Cerebellar cortex (tissue), 1 donor: ENCODE measurements at regions not wholly inside any gene's neighbourhood (a gene's known extent, or its start where the extent isn't known, plus 50 kb on each side); places are given as distances from the start of the nearest gene placed in this dataset.

Experiments used
- DNase-seq: peaks from one replicate; pipeline ENCODE4 v3.0.0-alpha.2; 2015; ENCODE audit warnings: low spot score

DNA sequence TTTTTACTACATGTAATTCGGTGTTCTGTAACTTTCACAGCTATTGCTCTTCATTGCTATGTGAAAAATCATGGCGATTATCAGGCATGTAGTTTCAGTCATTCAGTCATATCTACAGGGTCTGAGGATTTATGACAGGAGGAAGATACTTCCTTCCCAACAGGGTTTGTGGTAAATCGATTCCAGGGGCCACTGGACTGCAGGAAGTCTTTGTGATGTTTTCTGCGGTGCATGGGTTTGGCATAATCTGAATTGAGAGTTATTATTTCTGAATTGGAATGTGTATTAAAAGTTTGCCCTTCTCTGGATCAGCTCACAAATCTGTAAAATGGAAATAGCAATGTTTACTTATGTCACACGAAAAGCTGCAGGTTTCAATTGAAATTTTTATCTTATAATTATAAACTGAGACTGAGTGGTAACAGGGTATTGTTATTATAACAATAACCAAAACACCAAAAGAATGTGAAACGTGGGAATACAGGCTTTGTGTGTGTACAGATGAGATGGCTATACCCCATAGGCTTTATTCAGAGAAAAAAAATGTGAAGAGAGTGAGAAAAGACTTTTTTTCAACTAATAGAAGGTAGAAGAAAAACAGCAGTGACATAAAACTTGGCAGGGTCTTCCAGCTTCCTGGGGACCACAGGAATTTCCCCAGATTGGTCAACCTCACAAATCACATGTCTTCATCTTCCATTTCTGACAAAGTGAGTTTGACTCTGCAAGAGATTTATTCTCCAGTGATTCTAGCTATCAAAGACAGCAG lies 307.7 kb upstream of the NFE2L3 start:
- no peak for DNase-seq

DNA sequence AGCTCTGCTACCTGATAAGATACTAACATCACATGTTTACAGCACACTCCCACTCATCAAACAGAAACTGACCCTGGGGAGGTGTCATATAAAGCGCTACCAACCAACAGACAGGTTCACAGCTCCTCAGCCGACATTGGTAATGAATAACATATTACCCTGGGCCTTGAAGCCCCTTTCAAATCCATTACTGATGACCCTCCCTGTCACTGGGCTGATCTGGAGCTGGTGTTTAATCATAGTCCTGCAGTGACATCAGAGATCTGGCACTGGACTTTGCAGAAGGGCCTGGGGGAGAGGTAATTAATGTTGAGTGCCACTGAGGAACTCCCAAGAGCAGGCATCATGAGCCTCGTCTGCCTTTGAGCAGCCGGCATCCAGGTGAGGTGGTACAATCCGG lies 306.5 kb upstream of the NFE2L3 start:
- no peak for DNase-seq

GRCh38 chr7:25846722-25847121 lies 305.3 kb upstream of the NFE2L3 start:
- no peak for DNase-seq

DNA sequence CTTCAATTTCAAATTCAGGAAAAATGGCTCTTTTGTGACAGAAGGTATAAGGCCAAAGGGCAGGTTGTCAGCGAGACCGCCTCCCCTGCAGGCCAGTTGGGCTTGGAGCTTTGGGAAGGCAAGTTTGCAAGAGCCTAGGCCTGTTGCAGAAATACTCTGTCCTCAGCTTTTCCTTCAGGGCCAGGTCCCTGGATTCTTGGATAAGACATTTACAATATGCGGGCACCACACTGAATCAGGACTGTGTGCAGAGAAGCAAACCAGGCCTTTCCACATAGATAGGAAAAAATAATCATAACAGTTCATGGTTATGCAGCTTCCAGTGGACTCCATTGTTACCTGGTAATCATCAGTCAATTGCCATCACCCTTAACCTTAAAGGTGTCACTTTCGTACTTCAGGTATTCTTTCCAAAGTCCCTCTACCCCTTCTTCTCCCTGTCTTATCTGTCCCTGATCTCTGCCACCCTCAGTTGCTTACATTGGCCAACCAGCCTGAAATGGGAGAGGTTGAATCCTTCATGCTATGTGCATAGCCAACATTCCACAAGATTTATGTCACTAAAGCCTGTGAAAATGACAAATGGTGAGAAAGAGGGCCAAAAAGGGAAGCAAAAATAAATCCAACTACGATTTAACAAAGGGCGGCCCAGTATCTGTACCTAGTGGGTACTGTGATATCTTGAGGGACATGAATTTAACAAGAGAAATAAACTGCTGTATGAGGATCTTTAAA lies 304.5 kb upstream of the NFE2L3 start:
- no peak for DNase-seq

DNA sequence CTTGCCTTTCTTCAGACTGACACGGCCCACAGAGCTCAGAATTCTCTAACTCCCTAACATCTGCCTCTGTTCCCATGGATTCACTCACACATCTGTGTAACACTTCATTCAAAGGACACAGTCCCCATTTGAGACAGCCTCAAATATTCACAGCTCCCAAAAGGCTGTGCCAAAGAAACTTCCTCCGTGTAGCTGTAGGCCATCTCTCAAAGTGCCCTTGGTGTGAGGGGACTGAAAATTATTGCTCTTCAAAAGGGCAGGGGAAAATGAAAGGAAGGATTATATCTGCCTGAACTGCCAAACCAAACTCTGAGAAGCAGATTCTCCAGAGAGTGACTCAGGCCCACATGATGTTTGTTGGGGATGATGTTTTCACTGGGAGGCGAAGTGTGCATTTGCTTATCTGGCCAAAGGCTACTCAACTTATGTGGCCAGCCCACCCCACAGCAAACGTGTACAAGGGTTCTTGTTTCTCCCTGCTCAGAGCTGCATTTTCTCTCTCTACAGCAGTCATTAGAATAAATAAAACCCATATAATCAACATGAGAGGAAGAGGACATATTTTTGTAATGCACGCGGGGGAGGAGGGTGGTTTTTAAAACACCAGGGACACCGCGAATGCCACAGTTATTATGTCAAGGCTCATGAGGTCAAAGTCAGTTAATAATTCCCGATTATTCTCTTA lies 302.4 kb upstream of the NFE2L3 start:
- peak; percentile 88 for DNase-seq

GRCh38 chr7:25850216-25850615 lies 301.8 kb upstream of the NFE2L3 start:
- DNase-seq = no peak

- no peak for DNase-seq
These were observed 301.3 kb upstream of the NFE2L3 start for GRCh38 chr7:25850735-25851134.

DNA sequence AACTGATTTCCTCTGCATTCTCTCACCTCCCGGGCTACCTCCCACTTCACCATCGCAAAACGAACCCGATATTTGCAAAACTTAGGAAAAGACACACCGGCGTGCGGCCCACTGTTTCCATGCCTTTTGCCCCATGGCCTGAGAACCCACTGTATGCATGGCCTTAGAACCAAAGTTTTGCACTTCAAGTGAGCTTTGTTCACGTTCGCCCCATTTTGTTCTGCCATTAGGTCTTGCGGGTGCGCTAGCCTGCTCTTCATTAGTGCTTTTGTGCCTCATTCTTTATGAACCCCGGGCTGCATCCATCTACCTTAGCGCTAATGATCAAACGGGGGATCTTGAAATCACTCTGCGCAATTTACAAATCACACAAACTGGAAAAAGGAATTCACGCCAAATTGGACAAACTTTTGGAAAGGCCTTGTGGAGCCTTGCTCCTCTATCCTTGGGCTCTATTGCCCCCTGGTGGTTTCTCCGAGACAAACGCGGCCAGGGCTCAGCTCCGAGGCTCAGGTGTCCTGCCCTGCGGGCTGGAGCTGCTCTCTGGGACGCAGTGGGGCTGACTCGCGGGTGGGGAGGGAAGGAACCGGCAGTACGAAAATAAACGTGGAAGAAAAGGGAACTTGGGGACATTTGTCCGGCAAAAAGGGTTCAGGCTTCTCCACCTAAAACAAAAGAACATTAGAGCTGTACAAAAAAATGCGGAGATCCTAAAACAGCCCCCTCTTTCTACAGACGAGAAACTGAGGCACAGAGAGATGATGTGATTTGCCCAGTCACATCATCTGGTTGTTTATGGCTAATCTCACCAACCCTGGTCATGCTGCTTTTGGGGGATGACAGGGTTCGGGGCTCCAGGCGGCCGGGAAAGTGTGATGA lies 300.4 kb upstream of the NFE2L3 start:
- DNase-seq = peak; percentile 94

GRCh38 chr7:25852211-25852938 lies 299.6 kb upstream of the NFE2L3 start:
- DNase-seq = no peak

GRCh38 chr7:25852939-25853271 lies 299.1 kb upstream of the NFE2L3 start:
- no peak for DNase-seq

DNA sequence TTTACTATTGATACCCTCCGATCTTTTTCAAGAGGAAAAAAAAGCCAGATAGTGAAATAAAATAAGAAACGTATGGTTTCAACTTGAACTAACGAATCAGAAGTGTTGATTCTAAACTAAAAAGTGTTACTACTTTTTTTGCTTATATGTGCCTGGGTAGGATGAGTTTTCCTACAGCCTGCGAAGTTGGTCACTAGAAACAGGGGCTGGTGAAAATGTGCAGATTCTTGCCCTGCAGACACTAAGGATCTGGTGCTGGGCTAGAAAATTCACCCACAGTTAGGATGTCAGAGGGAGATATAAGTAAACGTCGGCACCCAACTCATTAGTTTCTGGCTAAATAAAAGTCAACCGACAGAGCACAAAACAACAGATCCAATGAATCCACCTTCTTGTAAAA lies 298.7 kb upstream of the NFE2L3 start:
- DNase-seq = no peak

DNA sequence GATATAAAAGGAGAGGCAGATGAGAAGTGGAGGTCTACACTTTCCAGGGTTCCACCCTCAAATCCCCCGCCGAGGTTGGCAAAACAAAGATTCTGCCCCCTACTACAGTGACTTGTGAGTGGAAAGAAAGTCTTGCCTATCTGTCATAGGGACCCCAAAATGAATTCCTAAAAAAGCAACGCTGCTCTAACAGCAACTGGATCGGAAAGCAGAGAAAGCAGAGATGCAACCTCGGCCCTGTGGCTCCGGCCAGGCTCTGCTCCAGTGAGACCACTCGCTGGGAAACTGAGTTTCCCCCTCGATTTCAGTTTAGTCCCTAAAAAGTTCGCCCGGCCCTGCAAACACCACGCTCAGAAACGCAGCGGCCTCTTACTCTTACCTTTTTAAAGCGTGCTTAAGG lies 297.9 kb upstream of the NFE2L3 start:
- no peak for DNase-seq

- peak; percentile 98 for DNase-seq
These were observed 297.1 kb upstream of the NFE2L3 start for GRCh38 chr7:25854608-25855497.

DNA sequence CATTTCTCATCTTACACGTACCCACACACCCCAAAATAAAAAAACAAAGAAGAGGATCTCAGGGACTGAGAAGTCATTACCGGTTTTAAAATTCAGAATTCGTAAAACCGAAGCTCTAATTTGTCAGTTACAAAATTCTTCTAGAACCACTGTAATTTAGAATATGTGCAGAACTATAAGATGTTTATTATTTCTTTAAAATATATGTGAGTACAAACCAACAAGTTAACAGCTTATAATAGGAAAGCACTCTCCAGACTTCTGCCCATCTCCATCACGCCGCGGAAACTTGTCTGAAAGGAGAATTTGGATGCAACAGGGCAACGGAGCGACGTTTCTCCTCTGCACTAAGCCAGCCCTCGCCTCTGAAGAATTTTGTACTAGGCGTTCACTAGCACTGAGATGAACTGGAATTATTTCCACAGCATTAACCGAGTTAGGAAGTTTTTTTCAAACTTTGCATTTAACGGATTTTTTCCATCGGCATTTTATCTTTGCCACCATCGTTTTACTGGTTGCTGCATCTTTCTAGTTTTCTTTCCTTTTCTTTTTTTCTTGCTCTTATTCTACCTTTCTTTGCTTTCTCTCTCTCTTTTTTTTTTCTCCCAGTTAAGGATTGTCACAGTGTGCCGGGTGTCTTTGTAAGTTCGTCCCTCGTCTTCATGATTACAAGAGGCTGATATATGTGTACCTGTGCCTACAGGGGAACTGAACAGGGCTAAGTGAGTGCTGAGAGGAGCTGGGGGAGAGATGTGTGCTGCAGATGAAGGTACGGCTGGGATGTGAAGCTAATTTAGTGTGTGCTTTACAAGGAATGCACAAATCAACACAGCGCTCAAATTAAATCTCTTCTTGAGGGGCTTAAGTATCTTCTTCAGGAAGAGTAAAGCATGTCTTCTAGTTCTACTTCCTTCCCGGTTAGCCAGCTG lies 295.9 kb upstream of the NFE2L3 start:
- no peak for DNase-seq

DNA sequence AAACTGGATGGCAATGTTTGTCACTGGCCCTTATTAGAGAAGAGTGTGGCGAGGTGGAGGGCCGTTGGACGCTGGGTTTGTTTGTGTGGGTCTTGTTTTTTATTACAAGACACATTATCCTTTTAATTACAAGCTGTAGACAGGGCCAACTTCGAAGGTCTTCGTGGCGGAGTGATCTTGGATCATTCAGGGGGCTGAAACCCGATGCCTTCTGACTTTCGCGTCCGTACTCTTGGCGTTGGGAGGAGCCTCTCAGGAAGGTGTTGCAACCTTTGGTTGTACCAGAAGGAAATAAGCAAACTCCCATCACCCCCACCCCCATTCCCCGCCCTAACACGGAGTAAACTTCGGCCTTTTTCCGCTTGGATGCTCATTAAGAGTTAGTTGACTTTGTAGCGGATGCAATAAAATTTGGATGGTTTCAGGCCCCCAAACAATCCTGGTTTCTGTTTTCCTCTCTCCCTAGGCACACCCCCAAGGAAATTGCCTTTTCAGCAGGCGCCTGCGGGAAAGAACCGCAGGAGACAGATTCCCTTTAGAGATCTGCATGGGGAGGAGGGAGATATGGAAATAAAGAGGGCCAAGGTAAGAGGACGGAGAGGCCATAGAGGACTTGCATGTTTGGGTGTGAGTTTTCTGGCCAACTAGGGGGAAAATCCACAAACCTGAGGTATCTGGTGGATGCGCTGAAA lies 294.5 kb upstream of the NFE2L3 start:
- DNase-seq = peak; percentile 96

- no peak for DNase-seq
These were observed 293.8 kb upstream of the NFE2L3 start for GRCh38 chr7:25858200-25858524.

DNA sequence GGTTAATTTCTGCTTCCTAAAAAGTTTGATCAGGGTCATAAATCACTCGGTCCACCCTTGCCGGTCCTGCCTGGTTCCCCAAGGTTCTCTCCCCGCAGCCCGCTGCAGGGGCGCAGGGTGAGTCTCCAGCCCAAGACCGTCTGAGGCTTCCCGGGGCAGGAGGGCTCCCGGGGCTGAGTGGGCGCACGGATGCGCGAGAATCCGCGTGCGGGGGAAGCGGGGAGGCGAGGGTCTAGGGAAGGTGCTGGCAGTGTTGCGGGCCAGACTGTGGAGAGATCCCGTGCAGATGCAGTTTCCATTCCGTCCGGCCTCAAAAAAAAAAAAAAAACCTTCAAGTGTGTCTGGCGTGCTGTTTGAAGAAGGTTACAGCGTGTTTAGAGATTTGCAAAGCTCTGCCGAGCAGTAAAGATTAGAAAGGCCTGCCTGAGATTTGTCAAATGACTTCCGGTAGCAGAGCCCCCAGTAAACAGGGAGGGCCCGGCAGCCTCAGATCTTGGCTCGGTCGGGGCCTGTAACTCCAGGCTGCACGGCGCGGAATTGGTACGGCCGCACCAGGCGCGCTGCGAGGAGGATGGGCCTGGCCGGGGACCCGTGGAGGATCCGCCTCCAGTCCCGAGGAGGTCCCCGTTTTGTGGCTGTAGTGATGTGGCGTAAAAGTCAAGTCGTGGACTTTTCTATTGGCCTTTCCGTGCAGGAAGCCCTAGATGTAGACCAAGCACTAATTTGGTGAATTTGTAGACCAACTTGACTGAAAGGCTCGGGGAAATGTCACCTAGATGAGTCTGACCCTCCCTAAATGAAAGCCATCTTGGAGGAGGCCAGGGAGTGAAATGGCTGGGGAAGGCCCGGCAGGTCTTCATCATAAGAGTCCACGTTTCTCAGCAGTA lies 293.2 kb upstream of the NFE2L3 start:
- DNase-seq = no peak
